Stimulated activated CD4-positive, alpha-beta T cell treated with anti-CD3 and anti-CD28 coated beads, TNF-alpha, amount 100 ng/mL, for 1 hour (primary cell): ENCODE measurements at regions not wholly inside any gene's neighbourhood (a gene's known extent, or its start where the extent isn't known, plus 50 kb on each side); places are given as distances from the start of the nearest gene placed in this dataset.

Experiments
- DNase-seq, 3 donors: peaks; one replicate each; pipeline ENCODE4 v3.0.0-alpha.2; 2020; ENCODE audit warnings: low read depth in 3 of 3, low spot score in 1 of 3

DNA sequence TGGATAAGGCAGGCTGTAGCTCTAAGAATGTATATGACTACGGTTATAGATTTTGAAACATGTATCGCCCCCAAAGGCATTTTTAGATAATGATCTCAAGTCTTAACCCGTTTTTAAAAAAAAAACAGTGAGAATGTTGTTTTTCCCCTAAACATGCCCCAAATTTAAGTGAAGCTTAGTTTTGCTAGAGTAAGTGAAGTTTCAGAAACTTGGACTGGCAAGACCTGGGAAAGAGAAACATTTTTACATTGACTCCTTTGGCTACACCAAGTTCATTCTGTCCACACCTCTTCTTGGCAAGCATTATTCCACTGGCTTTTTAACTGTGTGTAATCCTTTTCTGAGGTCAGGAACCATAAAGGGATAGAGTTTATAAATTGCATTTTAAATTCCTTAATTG, 216.7 kb upstream of the CELF2 start:
- DNase-seq: no peak

DNA sequence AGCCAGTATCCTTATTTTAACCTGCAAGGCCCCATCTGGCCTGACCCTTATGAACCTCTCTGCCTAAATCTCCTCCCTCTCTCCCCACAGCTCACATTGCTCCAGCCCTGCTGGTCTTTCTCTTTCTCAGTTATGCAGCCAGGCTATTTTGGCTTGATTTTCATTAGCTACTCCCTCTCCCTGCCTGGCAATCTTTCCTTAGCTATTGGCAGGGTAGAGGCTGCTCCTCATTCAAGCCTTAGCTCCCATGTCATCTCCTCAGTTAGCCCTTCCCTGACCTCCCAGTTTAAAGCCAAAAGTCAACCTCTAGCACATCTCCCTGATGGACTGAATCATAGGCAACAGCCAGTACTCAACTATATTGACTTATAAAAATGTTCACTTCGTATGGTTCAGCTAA, 214.4 kb upstream of the CELF2 start:
- no peak for DNase-seq

DNA sequence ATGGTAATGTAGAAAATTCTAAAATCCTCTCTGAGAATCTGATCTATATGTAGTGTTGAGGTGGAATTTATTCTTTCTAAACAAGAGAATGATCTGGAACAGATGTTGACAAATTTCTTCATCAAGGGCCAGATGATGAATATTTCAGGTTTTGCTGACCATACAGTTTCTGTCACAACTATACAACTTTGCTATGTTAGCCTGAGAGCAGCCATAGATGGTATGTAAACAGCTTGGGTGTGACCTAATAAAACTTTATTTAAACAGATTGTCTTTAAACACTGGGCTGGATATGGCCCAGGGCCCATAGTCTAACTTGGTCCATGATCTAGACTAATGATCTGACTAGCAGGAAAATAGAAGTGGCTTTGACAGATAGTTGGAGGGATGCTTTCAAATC, 213.6 kb upstream of the CELF2 start:
- DNase-seq: no peak

DNA sequence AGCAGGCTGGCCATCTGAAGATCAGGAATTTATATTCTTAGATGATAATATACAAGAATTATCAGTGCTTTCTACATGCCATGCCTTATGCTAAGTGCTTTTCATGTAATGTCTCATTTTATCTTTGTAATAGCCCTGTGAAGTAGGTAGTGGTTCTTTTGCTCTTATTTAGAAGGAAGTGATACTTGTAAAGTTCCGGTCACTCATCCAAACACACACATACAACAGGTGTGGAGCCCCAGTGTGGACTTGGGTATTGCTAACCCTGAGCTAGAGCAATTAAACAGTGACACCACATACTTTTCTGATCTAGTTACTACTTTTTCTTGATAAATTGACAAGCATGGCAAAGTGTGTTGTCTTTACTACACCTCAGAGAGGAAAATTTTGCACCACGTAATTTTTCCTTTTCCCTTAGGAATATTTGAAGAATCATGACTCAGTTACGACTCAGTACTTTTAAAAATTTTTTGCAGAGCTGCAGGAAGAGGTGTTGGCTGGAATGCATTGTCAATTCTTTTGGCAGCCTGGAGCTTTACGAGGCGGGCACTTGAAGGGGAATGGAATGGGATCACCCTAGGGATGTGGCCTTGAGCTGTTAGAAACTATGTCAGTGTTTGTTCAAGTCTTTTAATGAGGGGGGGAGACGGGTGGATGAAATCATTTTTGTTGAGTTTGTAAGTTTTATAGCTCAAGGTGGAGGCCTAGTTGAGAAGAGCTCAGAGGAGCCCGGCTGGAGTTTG, 212.5 kb upstream of the CELF2 start:
- no peak for DNase-seq

DNA sequence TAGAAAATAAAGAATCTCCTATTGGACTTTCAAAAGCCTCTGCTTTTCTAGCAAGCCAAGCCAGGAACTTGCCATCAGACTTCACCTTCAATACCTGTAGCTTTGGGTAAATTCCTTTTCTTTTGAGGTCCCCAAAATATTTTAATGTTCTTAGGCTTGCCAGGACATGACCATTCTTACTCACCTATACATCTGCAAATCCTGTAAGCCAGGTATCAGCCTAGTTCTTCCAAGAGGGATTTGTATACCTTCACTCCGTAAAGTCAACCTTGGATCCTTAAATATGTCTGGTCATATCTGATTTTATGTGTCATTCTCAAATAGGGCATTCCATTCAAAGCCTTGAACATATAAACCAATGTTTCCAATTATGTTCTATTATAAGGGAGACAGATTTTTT, 210.6 kb upstream of the CELF2 start:
- no peak for DNase-seq

DNA sequence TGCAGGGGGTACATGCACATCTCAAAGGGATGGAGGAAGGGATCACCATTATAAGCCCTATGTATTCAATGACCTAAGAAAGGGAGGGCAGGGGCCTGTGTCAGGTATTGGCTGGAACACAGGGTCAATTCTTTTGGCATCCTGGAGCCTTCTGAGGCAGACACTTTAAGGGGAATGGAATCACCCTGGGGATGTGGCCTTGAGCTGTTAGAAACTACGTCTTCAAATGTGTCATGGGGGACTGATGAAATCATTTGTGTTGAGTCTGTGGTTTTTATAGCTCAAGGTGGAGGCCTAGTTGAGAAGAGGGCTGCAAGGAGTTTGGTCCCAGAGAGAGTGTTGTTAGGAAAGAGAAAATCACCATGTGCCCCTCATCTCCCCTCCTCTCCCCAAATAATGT, 206.1 kb upstream of the CELF2 start:
- DNase-seq: no peak

DNA sequence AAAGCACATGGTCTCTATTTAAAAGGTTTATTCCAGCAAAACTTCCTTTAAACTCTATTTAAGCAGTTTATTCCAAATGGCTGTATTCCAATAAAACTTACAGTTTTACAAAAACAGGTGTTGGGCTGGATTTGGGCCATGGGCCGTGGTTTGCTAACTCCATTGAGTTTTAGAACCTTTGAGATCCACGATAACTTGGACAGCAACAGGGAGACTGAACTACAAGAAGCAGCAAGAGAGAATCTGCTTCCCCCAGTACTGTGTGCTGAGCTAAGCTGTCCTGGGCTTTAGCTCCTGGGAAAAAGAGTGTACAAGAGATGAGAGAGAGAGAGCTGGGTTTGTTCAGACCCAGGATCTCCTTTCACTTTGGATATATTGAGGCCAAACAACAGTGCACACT, 204.0 kb upstream of the CELF2 start:
- DNase-seq: no peak

DNA sequence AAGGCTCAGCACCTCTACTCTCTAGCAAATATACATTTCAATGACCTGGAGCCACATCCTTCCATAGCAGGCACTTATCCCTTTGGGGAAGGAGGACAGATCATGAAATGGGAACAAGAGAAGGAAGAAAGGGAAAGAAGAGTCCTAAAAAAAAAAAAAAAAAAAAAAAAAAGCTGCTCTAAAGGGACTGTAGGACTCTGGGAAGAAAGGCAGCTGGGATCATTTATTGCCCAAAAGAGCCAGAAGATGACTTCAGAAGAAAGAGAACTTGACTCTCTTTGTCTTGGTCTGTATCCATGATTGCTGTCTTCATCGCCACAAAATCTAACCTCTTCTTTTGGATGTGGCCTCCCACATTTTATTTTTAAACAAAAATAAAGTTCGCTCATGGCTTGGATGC, 203.6 kb upstream of the CELF2 start:
- DNase-seq: no peak

DNA sequence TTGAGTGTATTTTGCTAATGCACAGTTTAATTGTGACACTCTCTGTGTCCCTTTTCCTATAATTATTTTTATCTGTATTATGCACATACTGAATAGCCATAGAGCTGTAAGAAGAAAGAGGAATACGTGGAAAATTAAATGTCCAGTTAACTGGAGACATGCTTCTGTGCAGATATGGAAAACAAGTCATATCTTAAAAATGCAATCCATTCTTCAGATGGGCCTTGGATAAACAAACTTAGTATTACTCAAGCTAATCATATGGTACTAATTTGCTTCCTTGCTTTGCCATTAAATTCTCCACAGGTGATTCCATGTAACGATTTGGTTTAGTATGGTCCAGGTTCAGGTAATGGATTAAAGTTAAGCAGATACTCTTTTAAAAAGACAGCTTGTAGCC, 201.2 kb upstream of the CELF2 start:
- no peak for DNase-seq

DNA sequence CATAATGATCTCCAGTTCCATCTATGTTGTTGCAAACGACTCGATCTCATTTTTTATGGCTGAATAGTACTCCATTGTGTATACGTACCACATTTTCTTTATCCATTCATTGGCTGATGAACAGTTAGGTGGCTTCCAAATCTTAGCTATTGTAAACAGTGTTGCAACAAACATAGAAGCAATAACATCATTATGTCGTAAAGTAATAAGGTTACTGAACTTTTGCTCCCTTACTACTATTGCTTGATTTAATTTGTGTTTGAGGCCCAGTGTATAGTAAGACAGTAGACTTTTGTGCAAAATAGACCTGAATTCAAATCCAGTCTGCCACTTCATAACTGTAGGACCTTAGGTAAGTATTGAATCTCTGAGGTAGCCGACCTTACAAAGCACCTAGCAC, 200.1 kb upstream of the CELF2 start:
- DNase-seq: no peak

DNA sequence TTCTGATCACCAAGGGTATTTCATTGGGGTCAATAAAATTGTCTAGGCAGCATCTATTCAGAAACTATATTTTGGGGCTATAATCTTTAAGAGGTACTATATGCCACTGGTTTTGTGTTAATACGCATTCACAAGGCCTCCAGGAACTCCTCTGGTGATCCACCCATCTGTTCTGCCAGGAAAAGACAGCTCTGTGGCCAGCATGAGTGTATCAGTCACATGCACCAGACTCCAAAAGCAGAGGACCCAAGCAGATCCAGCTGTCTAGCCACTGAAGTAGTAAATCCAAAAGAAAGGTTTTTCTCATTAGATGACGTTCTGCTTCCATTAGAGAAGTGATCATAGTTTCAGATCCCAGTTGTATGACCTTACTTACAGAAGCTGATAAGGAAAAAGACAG, 199.6 kb upstream of the CELF2 start:
- no peak for DNase-seq

DNA sequence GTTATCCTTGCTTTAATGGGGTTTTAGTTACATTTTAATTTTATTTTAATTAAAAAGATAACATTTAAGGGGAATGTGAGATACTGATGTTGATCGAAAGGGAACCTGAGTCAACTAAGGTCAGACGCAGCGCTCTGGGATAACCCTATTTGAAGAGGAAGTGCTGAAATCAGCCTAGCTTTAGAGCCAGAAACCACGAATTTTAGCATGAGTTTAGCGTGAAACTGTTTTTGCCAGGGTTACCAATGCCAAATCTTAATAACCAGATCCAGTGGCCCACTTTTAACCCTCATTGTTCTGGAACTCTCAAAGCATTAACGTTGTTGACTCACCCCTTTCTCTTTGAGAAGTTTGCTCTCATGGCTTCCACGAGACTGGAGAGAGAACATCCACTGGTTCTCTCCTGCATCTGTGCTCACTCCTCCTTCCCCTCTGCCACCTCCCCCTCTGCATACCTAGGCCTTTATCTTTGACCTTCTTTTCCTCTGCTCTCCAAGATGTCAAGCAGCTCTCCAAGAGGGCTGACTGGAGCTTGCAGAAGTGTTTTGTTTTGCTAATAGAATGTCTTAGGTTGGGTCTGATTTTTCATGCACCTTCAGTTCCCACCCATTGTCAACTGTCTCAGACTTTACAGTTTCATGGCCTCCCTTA, 198.3 kb upstream of the CELF2 start:
- no peak for DNase-seq

DNA sequence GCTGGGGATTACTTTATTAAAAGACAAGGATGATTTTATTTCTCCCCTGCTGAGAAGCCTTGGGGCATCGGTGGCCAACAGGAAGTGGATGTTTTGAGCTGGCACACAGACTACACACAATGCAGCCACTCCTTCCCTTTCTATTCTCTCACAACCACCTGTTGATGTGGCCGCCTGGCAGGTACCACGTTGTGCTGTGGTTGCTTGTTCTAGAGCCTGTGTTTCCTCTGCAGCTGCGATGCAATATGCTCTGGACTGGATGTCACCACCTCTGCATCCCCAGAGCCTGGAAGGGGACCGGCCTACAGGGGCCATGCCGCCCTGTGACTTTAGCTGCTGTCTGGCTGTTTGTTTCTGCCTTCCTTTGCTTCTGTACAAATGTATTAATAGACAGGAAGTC, 195.7 kb upstream of the CELF2 start:
- no peak for DNase-seq

DNA sequence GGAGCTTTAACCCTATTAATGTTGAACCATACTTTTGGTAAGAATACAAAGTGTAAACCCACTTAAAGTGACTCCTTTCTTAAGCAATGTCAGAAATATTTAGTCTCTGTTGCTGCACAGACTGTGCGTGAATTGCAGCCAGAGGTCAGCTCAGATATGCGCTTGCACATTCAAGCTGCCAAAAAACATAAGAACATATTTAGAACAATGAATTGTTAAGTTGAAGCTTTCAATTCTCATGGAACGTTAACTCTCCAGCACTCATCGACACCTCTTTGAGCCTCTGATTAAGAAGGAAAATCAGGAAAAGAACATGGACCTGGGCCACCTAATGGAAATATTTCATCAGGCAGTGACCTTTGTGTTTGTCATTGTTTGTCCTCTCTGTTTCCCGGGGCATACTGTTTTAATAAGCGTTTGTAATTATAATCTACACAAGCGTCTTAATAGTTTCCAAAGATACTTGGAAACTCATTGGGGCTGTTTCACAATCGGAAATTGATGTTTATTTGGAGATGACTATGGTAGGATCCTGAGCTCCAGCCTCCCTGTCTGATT, 193.0 kb upstream of the CELF2 start:
- DNase-seq: no peak

DNA sequence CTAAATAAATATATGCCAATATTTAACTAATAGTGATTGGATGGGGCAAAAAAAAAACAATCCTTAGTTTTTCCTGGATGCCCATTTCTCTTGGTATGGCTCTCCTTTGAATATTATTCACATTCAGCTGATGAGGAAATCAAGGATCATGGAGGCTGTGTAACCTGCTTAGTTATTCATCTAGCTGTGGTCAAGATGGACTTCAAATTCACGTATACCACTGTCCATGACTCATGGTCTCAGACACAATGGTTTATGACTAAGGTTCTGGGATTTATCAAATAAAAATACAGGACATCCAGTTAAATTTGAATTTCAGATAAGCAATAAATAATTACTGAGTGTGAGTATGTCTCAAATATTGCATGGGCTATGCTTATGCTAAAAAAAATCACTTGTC, 191.5 kb upstream of the CELF2 start:
- DNase-seq: no peak

DNA sequence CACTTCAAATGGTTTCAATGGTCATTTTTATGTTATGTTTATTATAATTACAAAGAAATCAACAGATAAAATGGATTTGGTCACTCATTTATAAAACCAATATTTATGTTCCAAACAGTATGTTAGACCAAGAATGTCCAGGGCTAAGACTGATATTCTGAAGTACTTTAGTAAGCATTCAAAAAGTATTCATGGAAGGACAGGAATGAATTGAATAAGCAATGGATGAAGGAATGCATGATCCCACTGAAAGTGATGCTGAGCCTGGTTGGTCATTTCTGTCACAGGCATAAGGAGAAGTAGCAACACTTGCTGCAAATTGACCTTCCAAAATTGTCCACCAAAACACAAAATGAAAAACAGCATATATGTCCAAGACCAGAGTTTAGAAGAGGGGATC, 189.0 kb upstream of the CELF2 start:
- DNase-seq: no peak

DNA sequence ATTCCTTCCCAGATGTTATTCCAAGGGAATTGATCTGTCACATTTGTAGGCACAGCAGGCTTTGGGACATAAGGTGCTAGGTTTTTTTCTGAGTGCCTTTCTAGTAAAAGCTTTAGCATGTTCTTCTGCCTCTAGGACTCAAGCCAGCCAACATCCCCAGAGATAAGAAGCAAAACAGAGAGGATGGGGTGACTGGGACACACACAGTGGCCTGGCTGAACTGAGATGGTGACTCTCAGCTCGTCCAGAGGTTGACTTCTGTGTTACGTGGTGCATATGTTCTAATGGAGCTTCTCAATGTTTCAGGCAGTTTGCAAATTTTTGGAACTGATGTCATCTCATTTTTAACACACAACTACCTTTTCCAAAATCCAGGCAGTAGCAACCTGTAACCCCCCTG, 188.1 kb upstream of the CELF2 start:
- no peak for DNase-seq

DNA sequence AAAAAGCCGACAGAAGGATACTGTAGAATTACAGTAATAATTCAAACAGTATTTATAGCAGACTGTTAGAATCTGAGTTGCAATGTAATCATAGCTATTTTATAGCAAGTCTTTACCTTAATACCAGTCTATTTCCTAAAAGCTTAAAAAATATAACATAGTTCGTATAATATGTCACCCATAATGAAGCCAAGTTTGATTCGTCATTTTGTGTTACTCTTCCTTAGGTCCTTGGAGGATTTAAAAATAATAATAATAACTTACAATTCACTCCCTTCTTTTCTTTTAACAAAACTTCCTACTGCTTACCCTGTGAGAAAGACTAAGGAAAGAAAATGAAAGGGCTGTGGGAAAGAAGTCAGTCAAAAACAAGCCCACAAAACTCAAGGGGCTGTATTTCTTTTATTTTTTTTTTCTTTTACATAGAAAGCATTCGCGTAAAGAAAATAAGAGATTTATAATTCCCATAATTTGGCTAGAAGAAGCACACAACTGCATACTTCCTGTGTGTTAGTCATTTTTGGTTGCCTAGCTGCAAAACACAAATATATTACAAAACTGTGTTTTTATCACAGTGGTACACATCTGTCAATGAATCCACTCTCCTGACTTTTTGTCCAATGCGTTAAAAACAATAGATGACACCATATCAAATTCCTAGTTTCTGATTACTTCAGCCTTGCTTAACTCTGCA, 187.2 kb upstream of the CELF2 start:
- DNase-seq: no peak

DNA sequence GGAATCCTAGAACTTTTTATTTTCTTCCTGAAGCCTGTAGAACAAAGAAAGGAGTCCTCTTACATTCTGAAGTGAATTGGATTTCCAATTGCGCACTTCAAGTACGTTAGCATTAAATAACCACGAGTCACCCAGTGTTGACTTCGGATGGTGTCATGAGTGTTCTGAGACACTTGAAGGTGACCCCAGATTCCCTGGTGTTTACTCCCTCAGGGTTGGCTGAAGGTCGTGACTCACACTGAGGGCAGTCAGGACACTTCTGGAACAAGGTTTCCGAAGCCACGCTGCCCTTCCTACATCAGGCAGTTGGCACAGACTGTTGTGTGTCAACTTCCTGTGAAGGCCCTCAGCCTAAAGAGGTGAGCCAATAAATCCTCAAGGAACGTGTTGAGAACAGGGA, 186.6 kb upstream of the CELF2 start:
- no peak for DNase-seq

DNA sequence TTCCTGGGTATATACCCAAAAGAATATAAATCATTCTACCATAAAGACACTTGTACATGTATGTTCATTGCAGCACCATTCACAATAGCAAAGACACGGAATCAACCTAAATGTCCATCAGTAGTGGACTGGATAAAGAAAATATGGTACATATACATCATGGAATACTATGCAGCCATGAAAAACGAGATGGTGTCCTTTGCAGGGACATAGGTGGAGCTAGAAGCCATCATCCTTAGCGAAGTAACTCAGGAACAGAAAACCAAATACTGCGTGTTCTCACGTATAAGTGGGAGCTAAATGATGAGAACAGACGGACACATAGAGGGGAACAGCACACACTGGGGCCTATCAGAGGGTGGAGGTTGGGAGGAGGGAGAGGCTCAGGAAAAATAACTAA, 183.7 kb upstream of the CELF2 start:
- no peak for DNase-seq

DNA sequence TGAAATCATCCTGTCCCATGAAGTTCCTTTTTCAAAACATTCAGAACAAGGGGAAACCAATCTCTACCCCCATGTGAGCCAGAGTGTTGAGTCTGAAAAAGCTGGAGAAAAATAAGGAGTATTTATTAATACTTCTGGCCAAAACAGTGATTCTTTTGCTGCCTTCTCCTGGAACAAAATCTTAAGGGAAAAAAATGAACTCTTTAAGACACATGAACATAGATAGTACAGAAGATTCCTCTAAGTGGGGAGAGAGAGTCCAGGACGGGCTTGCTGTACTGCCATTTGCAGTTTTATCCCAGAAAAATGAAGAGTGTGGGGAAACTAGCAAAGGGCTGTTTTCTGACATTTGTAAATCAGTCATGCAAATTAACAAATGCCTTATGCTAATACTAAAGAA, 173.4 kb upstream of the CELF2 start:
- no peak for DNase-seq

DNA sequence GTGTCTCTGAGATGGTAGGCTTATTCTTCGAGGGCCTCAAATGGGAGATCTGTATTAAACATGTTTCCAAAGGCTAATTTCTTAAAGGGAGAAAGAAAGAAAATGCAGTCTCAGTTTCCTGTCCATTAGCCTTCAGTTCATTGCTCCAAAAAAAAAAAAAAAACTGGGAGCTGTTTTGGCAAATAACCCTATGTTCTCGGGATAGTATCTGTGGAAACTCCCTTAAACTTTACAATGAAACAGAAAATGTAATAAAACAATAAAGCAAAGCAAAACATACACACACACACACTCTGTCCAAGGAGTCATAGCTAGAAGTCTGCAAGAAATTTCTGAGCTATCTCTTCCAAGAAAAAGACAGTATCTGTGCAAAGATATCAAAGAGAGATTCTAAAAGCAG, 172.5 kb upstream of the CELF2 start:
- DNase-seq: no peak
